Osteoblast (primary cell): ENCODE measurements at regions not wholly inside any gene's neighbourhood (a gene's known extent, or its start where the extent isn't known, plus 50 kb on each side); places are given as distances from the start of the nearest gene placed in this dataset.

Experiments used
- DNase-seq: peaks from one replicate; pipeline ENCODE4 v3.0.0; 2011; ENCODE audit warnings: low spot score, mixed read lengths; ENCODE audit not compliant: insufficient read length; ENCODE audit errors: missing footprints
- H2AFZ ChIP-seq: 2 replicates; pipeline ENCODE4 v1.6.0; 2011; ENCODE audit warnings: mild to moderate bottlenecking, low read length
- H3K27ac ChIP-seq: 2 replicates; pipeline ENCODE4 v1.5.1; 2011; ENCODE audit warnings: mild to moderate bottlenecking, low read depth, low read length, moderate library complexity
- H3K27me3 ChIP-seq: 2 replicates; pipeline ENCODE4 v1.6.0; 2012; ENCODE audit warnings: mild to moderate bottlenecking, control low read depth, inconsistent platforms, low read length, moderate library complexity; ENCODE audit not compliant: insufficient read depth
- H3K36me3 ChIP-seq: 2 replicates; pipeline ENCODE4 v1.5.1; 2011; ENCODE audit warnings: mild to moderate bottlenecking, low read length, control low read depth, moderate library complexity; ENCODE audit not compliant: insufficient read depth
- H3K4me1 ChIP-seq: 2 replicates; pipeline ENCODE4 v1.5.1; 2011; ENCODE audit warnings: mild to moderate bottlenecking, low read length, control low read depth, moderate library complexity; ENCODE audit not compliant: insufficient read depth
- H3K4me2 ChIP-seq: 2 replicates; pipeline ENCODE4 v1.6.0; 2011; ENCODE audit warnings: mild to moderate bottlenecking, low read length; ENCODE audit not compliant: insufficient read depth
- H3K4me3 ChIP-seq: fragments of 200-600 bp; sonication (generic); 3 replicates; pipeline ENCODE4 v1.5.1; 2012; ENCODE audit warnings: mild to moderate bottlenecking, low read length, inconsistent platforms; ENCODE audit not compliant: insufficient read depth
- H3K79me2 ChIP-seq: 2 replicates; pipeline ENCODE4 v1.6.0; 2012; ENCODE audit warnings: mild to moderate bottlenecking, low read length, control low read depth, inconsistent platforms; ENCODE audit not compliant: insufficient read depth
- H3K9me3 ChIP-seq: 2 replicates; pipeline ENCODE4 v1.5.1; 2011; ENCODE audit warnings: low read depth, low read length, control low read depth
- H4K20me1 ChIP-seq: 2 replicates; pipeline ENCODE4 v1.6.0; 2012; ENCODE audit warnings: mild to moderate bottlenecking, low read length, control low read depth; ENCODE audit not compliant: insufficient read depth
- TF ChIP-seq, protein P1 (sequence below): IDR thresholded peaks from 2 replicates; pipeline ENCODE4 v1.5.1; 2011; ENCODE audit warnings: mild to moderate bottlenecking, low read depth, low read length, moderate library complexity; ENCODE audit errors: extremely low read depth

DNA sequence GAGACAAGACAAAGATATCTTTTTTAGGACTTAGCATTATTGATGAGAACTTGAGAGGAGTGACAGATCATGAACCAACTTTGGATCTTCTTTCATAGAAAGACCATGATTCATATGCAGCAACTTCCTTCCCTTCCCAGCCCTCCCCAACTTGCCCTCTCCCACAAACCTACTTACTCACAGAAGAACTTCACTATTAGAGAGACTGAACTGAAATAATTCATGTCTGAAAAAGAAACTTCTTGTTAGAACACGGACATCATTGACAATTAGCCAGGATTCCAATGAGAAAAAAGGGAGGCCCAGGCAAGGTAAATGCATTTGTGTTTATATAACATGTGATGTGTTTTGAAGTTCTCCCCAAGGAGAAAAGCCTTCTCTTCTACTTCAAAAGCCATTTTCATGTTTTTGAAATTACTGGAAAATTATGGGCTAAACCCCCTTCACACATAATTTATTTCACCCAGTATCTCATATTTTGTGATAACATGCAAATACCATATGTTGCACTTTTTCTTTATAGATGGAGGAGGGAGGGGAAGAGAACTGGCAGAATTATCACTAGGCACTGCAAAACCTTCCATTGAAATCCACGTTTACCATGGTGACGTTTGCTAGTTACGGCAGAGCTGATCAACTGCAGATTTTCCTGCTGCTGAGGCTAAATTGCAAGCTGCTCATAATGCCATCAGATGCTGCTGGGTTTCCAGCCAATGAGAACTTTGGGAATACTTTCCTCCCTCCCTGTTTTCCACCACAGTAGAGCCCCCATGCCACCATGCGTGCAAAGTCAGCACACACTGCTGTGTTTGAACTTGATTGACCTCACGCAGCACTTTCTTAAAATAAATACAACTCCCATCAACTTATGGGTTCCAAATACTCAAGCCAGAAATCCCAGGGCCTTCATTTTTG is 294.7 kb downstream of the MEIS1 start:
- Histone ChIP-seq H2AFZ (no peak overlapping the region), H3K9me3 (no peaks in the 10 kb centered on the region), H3K4me3 (no peak overlapping the region), H3K79me2 (no peaks in the 10 kb centered on the region), H3K4me2 (no peak overlapping the region), H4K20me1 (no peaks in the 10 kb centered on the region), H3K36me3 (no peaks in the 10 kb centered on the region), H3K27me3 (no peaks in the 10 kb centered on the region), H3K27ac (no peak overlapping the region), H3K4me1 (no peaks in the 10 kb centered on the region)
- TF ChIP-seq, protein P1, sequence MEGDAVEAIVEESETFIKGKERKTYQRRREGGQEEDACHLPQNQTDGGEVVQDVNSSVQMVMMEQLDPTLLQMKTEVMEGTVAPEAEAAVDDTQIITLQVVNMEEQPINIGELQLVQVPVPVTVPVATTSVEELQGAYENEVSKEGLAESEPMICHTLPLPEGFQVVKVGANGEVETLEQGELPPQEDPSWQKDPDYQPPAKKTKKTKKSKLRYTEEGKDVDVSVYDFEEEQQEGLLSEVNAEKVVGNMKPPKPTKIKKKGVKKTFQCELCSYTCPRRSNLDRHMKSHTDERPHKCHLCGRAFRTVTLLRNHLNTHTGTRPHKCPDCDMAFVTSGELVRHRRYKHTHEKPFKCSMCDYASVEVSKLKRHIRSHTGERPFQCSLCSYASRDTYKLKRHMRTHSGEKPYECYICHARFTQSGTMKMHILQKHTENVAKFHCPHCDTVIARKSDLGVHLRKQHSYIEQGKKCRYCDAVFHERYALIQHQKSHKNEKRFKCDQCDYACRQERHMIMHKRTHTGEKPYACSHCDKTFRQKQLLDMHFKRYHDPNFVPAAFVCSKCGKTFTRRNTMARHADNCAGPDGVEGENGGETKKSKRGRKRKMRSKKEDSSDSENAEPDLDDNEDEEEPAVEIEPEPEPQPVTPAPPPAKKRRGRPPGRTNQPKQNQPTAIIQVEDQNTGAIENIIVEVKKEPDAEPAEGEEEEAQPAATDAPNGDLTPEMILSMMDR = no peak
- no peak for DNase-seq

DNA sequence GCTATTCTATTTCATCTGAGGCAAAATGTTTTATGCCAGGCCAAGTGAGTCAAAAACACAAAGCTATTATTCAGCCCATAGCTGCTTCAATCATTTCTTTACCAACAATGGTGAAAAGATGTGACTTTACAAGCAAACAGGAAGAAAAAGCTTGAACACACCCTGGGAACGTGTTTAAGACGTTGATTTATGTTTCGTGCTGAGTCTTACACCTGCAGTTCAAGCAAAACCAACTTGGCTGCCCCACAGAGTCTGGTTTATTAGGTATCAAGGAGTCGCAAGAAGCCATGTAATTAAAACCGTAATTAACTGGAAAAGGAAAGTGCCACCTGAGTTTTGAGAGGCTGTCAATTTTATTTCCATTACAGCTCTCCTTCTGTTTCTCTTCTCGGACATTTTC is 295.5 kb downstream of the MEIS1 start:
- Histone ChIP-seq H3K27ac (no peak overlapping the region), H3K27me3 (no peaks in the 10 kb centered on the region), H3K79me2 (no peaks in the 10 kb centered on the region), H3K4me2 (no peak overlapping the region), H2AFZ (no peak overlapping the region), H4K20me1 (no peaks in the 10 kb centered on the region), H3K9me3 (no peaks in the 10 kb centered on the region), H3K4me3 (no peak overlapping the region), H3K4me1 (no peaks in the 10 kb centered on the region), H3K36me3 (no peaks in the 10 kb centered on the region)
- TF ChIP-seq, protein P1 = no peak
- DNase-seq = no peak

DNA sequence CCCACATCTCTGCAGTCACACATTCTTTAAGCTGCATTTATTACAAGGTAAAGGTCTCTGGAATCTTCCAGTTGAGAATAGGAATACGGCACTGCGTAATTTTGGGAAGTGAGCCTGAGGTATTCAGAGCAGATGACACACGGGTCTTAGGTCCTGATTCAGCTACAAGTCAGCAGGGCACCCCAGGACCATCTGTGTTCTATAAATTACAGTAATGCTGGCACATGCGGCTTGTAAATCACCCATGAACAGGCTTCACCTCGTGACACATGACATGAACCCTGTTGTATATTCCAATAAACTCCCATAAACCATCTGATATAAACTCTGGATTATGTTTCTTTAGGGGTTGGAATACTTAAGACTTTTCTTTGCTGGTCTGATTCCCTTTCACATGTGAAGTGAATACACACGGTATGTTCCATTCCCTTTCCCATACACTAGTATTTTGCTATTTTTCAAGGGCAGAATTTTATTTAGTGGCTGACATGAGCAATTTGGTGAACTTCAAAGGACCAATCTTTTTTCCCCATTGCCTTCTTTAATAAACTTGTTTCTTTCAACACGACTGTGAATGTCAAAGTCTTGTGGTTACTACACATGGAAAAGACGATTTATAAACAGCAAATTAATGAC is 298.6 kb downstream of the MEIS1 start:
- Histone ChIP-seq H3K79me2 (no peaks in the 10 kb centered on the region), H3K27me3 (no peaks in the 10 kb centered on the region), H3K36me3 (no peaks in the 10 kb centered on the region), H3K9me3 (no peaks in the 10 kb centered on the region), H3K4me2 (no peak overlapping the region), H4K20me1 (no peaks in the 10 kb centered on the region), H2AFZ (no peak overlapping the region), H3K4me1 (no peaks in the 10 kb centered on the region), H3K27ac (no peak overlapping the region), H3K4me3 (no peak overlapping the region)
- no peak for DNase-seq
- TF ChIP-seq, protein P1 = no peak

DNA sequence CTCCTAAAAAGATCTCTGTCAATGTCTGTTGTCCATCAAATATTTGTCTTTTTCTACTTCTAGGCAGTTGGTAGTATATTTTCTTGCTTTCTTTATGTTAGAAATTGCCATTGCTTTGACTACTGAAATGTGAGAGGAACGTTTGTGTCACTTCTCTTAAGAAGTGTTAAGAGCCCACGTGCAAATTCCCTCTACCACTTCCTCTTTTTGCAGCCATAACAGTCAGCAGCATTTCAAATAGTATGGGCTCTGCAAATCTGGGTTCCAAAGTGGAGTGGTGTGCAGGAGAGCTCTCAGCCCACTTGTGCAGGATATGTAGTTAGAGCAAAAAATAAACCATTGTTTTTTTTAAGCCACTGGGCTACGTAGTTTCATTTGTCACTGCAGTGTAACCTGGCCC is 314.0 kb downstream of the MEIS1 start:
- no peak overlapping the region for H3K4me3 ChIP-seq

More for the DNA sequence above, 314.0 kb downstream of the MEIS1 start:
- no peak for DNase-seq
- TF ChIP-seq, protein P1 = no peak
- Histone ChIP-seq H3K27ac (no peak overlapping the region), H3K4me1 (no peaks in the 10 kb centered on the region), H3K27me3 (no peaks in the 10 kb centered on the region), H3K36me3 (no peaks in the 10 kb centered on the region), H4K20me1 (no peaks in the 10 kb centered on the region), H3K79me2 (no peaks in the 10 kb centered on the region), H3K9me3 (no peaks in the 10 kb centered on the region), H2AFZ (no peak overlapping the region), H3K4me2 (no peak overlapping the region)
